SK-N-SH (cell line): ENCODE measurements at regions not wholly inside any gene's neighbourhood (a gene's known extent, or its start where the extent isn't known, plus 50 kb on each side); places are given as distances from the start of the nearest gene placed in this dataset.

Source experiments
- CHD2 ChIP-seq: fragments of 150-350 bp; IDR thresholded peaks from 2 replicates; pipeline ENCODE4 v1.6.1; 2018; ENCODE audit warnings: low read length; ENCODE audit not compliant: partially characterized antibody
- EP300 ChIP-seq, 2 experiments: IDR thresholded peaks; 2 replicates each; pipeline versions ENCODE4 v1.4.0 to v1.6.1; 2012; ENCODE audit warnings: borderline replicate concordance in 1 of 2, low read depth in 1 of 2, low read length in 1 of 2
- EZH2phosphoT487 ChIP-seq: fragments of 200-600 bp; sonication (generic); IDR thresholded peaks from 2 replicates; pipeline ENCODE4 v1.6.1; 2017; ENCODE audit warnings: low read depth, mixed run types, mild to moderate bottlenecking, antibody characterized with exemption, moderate library complexity, borderline replicate concordance
- POLR2AphosphoS5 ChIP-seq: IDR thresholded peaks from 2 replicates; pipeline ENCODE4 v1.6.1; 2012; ENCODE audit warnings: low read depth, low read length
- RAD21 ChIP-seq: IDR thresholded peaks from 2 replicates; pipeline ENCODE4 v1.6.1; 2012; ENCODE audit warnings: mild to moderate bottlenecking, low read length
- RCOR1 ChIP-seq: fragments of 150-350 bp; IDR thresholded peaks from 2 replicates; pipeline ENCODE4 v1.6.1; 2017; ENCODE audit warnings: antibody characterized with exemption, low read length
- RFX5 ChIP-seq: IDR thresholded peaks from 2 replicates; pipeline ENCODE4 v1.6.1; 2012; ENCODE audit warnings: mild to moderate bottlenecking, improper control_type of control experiment, low read length
- SMC3 ChIP-seq: IDR thresholded peaks from 2 replicates; pipeline ENCODE4 v1.6.1; 2012; ENCODE audit warnings: low read depth, low read length, improper control_type of control experiment
- TAF1 ChIP-seq: IDR thresholded peaks from 2 replicates; pipeline ENCODE4 v1.6.1; 2012; ENCODE audit warnings: low read depth, mild to moderate bottlenecking, low read length, moderate library complexity, borderline replicate concordance
- YY1 ChIP-seq: IDR thresholded peaks from 2 replicates; pipeline ENCODE4 v1.4.0; 2012; ENCODE audit warnings: low read depth, mild to moderate bottlenecking
- TF ChIP-seq, protein P1 (sequence below): fragments of 200-600 bp; sonication (generic); IDR thresholded peaks from 2 replicates; pipeline ENCODE4 v1.6.1; 2017; ENCODE audit warnings: antibody characterized with exemption, mild to moderate bottlenecking, moderate library complexity

- TF ChIP-seq, protein P1, sequence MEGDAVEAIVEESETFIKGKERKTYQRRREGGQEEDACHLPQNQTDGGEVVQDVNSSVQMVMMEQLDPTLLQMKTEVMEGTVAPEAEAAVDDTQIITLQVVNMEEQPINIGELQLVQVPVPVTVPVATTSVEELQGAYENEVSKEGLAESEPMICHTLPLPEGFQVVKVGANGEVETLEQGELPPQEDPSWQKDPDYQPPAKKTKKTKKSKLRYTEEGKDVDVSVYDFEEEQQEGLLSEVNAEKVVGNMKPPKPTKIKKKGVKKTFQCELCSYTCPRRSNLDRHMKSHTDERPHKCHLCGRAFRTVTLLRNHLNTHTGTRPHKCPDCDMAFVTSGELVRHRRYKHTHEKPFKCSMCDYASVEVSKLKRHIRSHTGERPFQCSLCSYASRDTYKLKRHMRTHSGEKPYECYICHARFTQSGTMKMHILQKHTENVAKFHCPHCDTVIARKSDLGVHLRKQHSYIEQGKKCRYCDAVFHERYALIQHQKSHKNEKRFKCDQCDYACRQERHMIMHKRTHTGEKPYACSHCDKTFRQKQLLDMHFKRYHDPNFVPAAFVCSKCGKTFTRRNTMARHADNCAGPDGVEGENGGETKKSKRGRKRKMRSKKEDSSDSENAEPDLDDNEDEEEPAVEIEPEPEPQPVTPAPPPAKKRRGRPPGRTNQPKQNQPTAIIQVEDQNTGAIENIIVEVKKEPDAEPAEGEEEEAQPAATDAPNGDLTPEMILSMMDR: no peak
- no peak for TF ChIP-seq POLR2AphosphoS5
- no peak for TF ChIP-seq EP300 (IDR thresholded peaks at IDR 0.05; ENCODE audit: borderline replicate concordance in 1 of 2, low read depth in 1 of 2, low read length in 1 of 2)
- no peak for TF ChIP-seq CHD2
- TF ChIP-seq TAF1: no peak
- TF ChIP-seq RFX5: no peak
- no peak for TF ChIP-seq RCOR1
- TF ChIP-seq EZH2phosphoT487: no peak
- TF ChIP-seq YY1: no peak
- no peak for TF ChIP-seq RAD21
- no peak for TF ChIP-seq SMC3
Observed at GRCh38 chr4:187814737-187815465, 180.7 kb upstream of the ZFP42 start.
